Kidney epithelial cell (primary cell): ENCODE measurements at regions not wholly inside any gene's neighbourhood (a gene's known extent, or its start where the extent isn't known, plus 50 kb on each side); places are given as distances from the start of the nearest gene placed in this dataset.

ENCODE experiments used
- DNase-seq: peaks from one replicate; pipeline ENCODE4 v3.0.0-alpha.2; 2010; ENCODE audit warnings: low read depth
- H3K27me3 ChIP-seq: 2 replicates; pipeline ENCODE4 v1.6.0; 2011; ENCODE audit warnings: low read length; ENCODE audit not compliant: control insufficient read depth, insufficient read depth
- H3K36me3 ChIP-seq: 2 replicates; pipeline ENCODE4 v1.5.1; 2011; ENCODE audit warnings: low read length; ENCODE audit not compliant: control insufficient read depth, insufficient read depth
- H3K4me3 ChIP-seq: 2 replicates; pipeline ENCODE4 v1.5.1; 2011; ENCODE audit warnings: low read depth, mild to moderate bottlenecking, control low read depth, low read length
- TF ChIP-seq, protein P1 (sequence below): IDR thresholded peaks from 2 replicates; pipeline ENCODE4 v1.5.1; 2011; ENCODE audit warnings: mild to moderate bottlenecking, moderate library complexity, low read length, control low read depth, inconsistent platforms; ENCODE audit not compliant: insufficient read depth, poor library complexity, severe bottlenecking

DNA sequence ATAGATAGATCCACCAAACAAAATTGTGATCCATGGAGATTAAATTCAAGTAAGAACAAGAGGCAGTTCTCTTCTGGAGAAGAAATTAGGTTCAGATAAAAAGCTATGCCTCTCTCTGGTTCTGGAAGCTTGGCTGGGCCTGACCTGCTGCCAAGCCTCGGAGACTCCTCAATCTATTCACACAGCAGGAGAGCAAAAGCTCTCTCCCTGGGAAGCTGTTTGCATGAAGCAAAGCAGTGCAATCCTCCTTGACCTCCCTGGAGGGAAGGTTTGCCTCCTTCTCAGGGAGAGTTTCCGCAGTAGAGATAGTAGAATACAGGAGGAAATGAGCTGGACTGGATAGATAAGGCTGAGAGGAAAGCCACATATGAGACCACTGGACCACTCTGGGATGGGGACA, 78.1 kb upstream of the GNAO1 start:
- DNase-seq, result no peak
- Histone ChIP-seq H3K4me3 (no peak overlapping the region), H3K36me3 (no peaks in the 10 kb centered on the region), H3K27me3 (no peaks in the 10 kb centered on the region)
- TF ChIP-seq, protein P1, sequence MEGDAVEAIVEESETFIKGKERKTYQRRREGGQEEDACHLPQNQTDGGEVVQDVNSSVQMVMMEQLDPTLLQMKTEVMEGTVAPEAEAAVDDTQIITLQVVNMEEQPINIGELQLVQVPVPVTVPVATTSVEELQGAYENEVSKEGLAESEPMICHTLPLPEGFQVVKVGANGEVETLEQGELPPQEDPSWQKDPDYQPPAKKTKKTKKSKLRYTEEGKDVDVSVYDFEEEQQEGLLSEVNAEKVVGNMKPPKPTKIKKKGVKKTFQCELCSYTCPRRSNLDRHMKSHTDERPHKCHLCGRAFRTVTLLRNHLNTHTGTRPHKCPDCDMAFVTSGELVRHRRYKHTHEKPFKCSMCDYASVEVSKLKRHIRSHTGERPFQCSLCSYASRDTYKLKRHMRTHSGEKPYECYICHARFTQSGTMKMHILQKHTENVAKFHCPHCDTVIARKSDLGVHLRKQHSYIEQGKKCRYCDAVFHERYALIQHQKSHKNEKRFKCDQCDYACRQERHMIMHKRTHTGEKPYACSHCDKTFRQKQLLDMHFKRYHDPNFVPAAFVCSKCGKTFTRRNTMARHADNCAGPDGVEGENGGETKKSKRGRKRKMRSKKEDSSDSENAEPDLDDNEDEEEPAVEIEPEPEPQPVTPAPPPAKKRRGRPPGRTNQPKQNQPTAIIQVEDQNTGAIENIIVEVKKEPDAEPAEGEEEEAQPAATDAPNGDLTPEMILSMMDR, result no peak

GRCh38 chr16:56111100-56111499, 80.2 kb upstream of the GNAO1 start:
- TF ChIP-seq, protein P1, result no peak
- Histone ChIP-seq H3K36me3 (no peaks in the 10 kb centered on the region), H3K27me3 (no peaks in the 10 kb centered on the region), H3K4me3 (no peak overlapping the region)
- DNase-seq, result no peak

DNA sequence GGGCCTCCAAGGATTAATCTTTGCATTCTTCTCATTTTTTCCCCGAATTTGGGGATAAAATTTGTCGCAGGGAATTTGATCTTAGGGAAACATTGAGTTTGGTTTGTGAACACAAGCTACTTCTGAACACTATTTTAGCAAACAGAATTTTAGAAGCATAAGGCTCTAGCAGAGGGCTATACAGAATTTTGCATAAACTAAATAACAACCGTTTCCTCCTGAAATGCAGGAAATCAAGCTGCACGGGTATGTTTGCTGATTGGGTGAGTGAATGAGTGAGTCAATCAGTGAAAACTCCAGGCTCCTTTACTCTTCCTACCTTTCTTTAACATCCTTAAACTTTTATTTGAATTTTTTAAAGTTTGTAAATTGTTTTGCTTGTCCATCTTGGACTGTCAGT, 81.3 kb upstream of the GNAO1 start:
- no peak overlapping the region for H3K4me3 ChIP-seq
- TF ChIP-seq, protein P1, result no peak
- H3K27me3 ChIP-seq, result no peaks in the 10 kb centered on the region
- no peak for DNase-seq
- H3K36me3 ChIP-seq, result no peaks in the 10 kb centered on the region

DNA sequence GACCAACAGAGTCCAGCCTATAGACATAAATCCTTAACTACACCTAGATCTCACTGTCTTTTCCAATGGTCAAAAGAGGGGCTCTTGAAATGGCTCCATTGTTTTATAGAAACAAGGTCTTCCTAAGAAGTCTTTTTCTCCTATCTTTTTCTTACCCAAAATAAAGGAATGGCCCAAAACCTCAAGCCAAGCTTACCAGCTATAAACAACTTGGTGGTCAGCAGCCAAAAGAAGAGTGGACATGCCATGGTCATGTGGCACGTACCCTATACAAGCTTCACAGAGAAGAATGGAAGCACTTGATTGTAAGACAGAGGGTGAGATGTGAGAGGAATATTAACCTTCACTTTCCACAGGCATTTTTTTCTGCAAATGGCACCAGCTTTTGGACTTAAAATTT, 82.1 kb upstream of the GNAO1 start:
- Histone ChIP-seq H3K27me3 (no peaks in the 10 kb centered on the region), H3K4me3 (no peak overlapping the region), H3K36me3 (no peaks in the 10 kb centered on the region)
- no peak for DNase-seq
- TF ChIP-seq, protein P1, result no peak

GRCh38 chr16:56108724-56109123, 82.6 kb upstream of the GNAO1 start:
- H3K4me3 ChIP-seq, result no peak overlapping the region
- no peaks in the 10 kb centered on the region for H3K36me3 ChIP-seq
- no peak for DNase-seq
- TF ChIP-seq, protein P1, result no peak
- no peaks in the 10 kb centered on the region for H3K27me3 ChIP-seq

- H3K4me3 ChIP-seq, result no peak overlapping the region
- TF ChIP-seq, protein P1, result no peak
- H3K27me3 ChIP-seq, result no peaks in the 10 kb centered on the region
- no peak for DNase-seq
- no peaks in the 10 kb centered on the region for H3K36me3 ChIP-seq
Measured at GRCh38 chr16:56108056-56108471, 83.2 kb upstream of the GNAO1 start.
